ENCODE measurements at regions not wholly inside any gene's neighbourhood (a gene's known extent, or its start where the extent isn't known, plus 50 kb on each side); places are given as distances from the start of the nearest gene placed in this dataset.

DNA sequence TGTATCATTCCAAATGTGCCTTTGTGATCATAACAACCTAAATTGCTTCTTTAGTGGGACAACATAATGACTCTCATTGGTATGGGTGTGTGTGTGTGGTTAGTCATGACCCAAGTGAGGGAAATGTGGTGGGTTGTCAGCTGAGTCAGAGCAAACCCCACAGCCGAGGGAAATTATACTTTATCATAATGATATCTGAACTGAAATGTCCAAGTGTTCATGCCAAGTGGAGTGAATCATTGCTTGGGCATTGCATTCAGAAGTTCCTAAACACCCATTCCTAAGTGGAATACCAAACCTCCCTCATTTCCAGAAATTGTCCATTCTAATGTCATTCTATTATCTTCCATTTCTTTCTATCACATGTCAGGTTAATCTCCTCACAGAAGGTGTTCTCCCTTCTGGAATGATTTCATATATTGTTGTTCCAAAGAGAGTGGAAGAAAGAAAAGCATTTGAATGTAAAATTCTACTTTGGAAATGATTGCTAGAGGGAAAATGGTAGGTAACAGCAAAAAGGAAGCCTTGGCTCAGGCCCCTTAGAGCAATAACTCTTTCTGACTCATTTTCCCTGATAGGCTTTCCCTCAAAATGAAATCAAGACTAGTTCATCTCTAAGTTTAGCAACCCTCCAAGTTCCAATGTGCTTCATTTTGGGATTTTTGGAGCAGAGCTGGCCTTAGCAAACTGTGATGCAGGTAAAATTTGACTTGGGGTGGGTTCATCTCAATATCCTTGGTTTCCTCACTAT is 230.7 kb upstream of the KCNIP4 start:
- CTCF ChIA-PET: no interaction called here
- intact Hi-C loops (cut with micrococcal nuclease) (no loop called here), dilution Hi-C loops (cut with MboI; ENCODE audit: extremely low pct_ligation_motif_present, low sequenced_read_pairs) (no loop called here)
- Histone ChIP-seq H4K20me1 (replicated peaks; ENCODE audit: control insufficient read depth, extremely low read depth, insufficient read depth, low read length) (no peaks in the 10 kb centered on the region), H3K36me3 (ENCODE audit: control insufficient read depth in 2 of 2, extremely low read depth in 1 of 2, insufficient read depth in 2 of 2, low read length in 2 of 2) (no peaks in the 10 kb centered on the region), H3K27ac (ENCODE audit: insufficient read depth, low read depth, low read length) (no peak overlapping the region), H3K9me3 (replicated peaks; ENCODE audit: control insufficient read depth, insufficient read depth, low read length) (no peaks in the 10 kb centered on the region), H3K27me3 (ENCODE audit: control insufficient read depth in 2 of 2, insufficient read depth in 2 of 2, low read length in 2 of 2) (no peaks in the 10 kb centered on the region), H3K4me1 (ENCODE audit: control insufficient read depth, extremely low read depth, insufficient read depth, low read length) (no peaks in the 10 kb centered on the region), H3K4me3 (replicated peaks in 1 of 3; ENCODE audit: insufficient read depth in 1 of 3, low read depth in 1 of 3, low read length in 3 of 3) (no peak overlapping the region), H2AFZ (ENCODE audit: low read depth, low read length) (no peak overlapping the region), H3K4me2 (ENCODE audit: insufficient read depth, low read length) (no peak overlapping the region), H3K9me1 (replicated peaks; ENCODE audit: control insufficient read depth, extremely low read depth, insufficient read depth, low read length) (no peaks in the 10 kb centered on the region), H3K9ac (replicated peaks; ENCODE audit: extremely low read depth, insufficient read depth, low read length) (no peak overlapping the region), H3K79me2 (ENCODE audit: control insufficient read depth, insufficient read depth, low read length) (no peaks in the 10 kb centered on the region)
- POLR2A ChIA-PET: no interaction called here
- DNase-seq (ENCODE audit: low read depth, low spot score) (peak; percentile 6), FAIRE-seq (no peak)
- no TSS peak for BruUV-seq (replicated peaks)
- peak; percentile 40 for TF ChIP-seq GATA2 (IDR thresholded peaks at IDR 0.05; ENCODE audit: insufficient read depth, insufficient read length, low read depth, low read length)
- peak; percentile 86 for TF ChIP-seq FOS (IDR thresholded peaks at IDR 0.05; ENCODE audit: borderline replicate concordance, insufficient read depth, low read length)
- TF ChIP-seq, protein P1, sequence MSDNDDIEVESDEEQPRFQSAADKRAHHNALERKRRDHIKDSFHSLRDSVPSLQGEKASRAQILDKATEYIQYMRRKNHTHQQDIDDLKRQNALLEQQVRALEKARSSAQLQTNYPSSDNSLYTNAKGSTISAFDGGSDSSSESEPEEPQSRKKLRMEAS (IDR thresholded peaks at IDR 0.05; ENCODE audit: insufficient read depth, insufficient read length): no peak

DNA sequence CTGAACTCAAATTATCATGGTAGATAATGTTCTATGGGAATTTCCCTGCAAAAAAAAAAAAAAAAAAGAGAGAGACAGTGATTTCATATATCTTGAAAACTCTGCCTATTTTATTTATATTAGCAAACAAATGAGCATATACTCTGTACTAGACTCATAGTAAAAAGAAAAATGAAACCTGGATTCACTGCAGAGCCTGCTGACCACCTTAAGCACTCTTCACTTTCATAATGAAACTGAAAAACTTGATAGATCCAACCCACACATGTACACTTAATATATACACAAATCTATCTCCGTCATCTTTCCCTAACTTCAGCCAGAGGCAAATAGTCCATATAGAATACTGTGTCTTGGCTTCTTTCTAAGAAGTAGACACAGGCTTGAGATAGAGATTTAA is 226.1 kb upstream of the KCNIP4 start:
- dilution Hi-C loops (cut with MboI; ENCODE audit: extremely low pct_ligation_motif_present, low sequenced_read_pairs) (no loop called here), intact Hi-C loops (cut with micrococcal nuclease) (no loop called here)
- Histone ChIP-seq H3K27ac (ENCODE audit: insufficient read depth, low read depth, low read length) (no peak overlapping the region), H4K20me1 (replicated peaks; ENCODE audit: control insufficient read depth, extremely low read depth, insufficient read depth, low read length) (no peaks in the 10 kb centered on the region), H3K4me1 (ENCODE audit: control insufficient read depth, extremely low read depth, insufficient read depth, low read length) (no peaks in the 10 kb centered on the region), H3K79me2 (ENCODE audit: control insufficient read depth, insufficient read depth, low read length) (no peaks in the 10 kb centered on the region), H3K36me3 (ENCODE audit: control insufficient read depth in 2 of 2, extremely low read depth in 1 of 2, insufficient read depth in 2 of 2, low read length in 2 of 2) (no peaks in the 10 kb centered on the region), H3K27me3 (ENCODE audit: control insufficient read depth in 2 of 2, insufficient read depth in 2 of 2, low read length in 2 of 2) (no peaks in the 10 kb centered on the region), H3K4me3 (replicated peaks in 1 of 3; ENCODE audit: insufficient read depth in 1 of 3, low read depth in 1 of 3, low read length in 3 of 3) (no peak overlapping the region), H3K4me2 (ENCODE audit: insufficient read depth, low read length) (no peak overlapping the region), H3K9me1 (replicated peaks; ENCODE audit: control insufficient read depth, extremely low read depth, insufficient read depth, low read length) (no peaks in the 10 kb centered on the region), H3K9ac (replicated peaks; ENCODE audit: extremely low read depth, insufficient read depth, low read length) (no peak overlapping the region), H3K9me3 (replicated peaks; ENCODE audit: control insufficient read depth, insufficient read depth, low read length) (no peaks in the 10 kb centered on the region), H2AFZ (ENCODE audit: low read depth, low read length) (no peak overlapping the region)
- FAIRE-seq (no peak), DNase-seq (ENCODE audit: low read depth, low spot score) (no peak)
- ChIA-PET CTCF (no interaction called here), POLR2A (no interaction called here)
- BruUV-seq (replicated peaks): no TSS peak
- TF ChIP-seq EZH2 (IDR thresholded peaks at IDR 0.05; ENCODE audit: borderline replicate concordance, low read depth, low read length, severe bottlenecking): no peak
- TF ChIP-seq FOS (IDR thresholded peaks at IDR 0.05; ENCODE audit: borderline replicate concordance, insufficient read depth, low read length): no peak
- TF ChIP-seq MYC (IDR thresholded peaks at IDR 0.05; ENCODE audit: low read depth, low read length): no peak
- TF ChIP-seq JUN (IDR thresholded peaks at IDR 0.05; ENCODE audit: borderline replicate concordance, insufficient read depth, insufficient read length, low read depth): no peak
- no peak for TF ChIP-seq POLR2AphosphoS5 (IDR thresholded peaks at IDR 0.05; ENCODE audit: insufficient read depth, low read depth, low read length)
- no peak for TF ChIP-seq POLR2A (IDR thresholded peaks at IDR 0.05; ENCODE audit: low read depth, low read length)
- no peak for TF ChIP-seq GATA2 (IDR thresholded peaks at IDR 0.05; ENCODE audit: insufficient read depth, insufficient read length, low read depth, low read length)
- TF ChIP-seq, protein P1 (IDR thresholded peaks at IDR 0.05; ENCODE audit: insufficient read depth, insufficient read length): no peak
- TF ChIP-seq, protein P2, sequence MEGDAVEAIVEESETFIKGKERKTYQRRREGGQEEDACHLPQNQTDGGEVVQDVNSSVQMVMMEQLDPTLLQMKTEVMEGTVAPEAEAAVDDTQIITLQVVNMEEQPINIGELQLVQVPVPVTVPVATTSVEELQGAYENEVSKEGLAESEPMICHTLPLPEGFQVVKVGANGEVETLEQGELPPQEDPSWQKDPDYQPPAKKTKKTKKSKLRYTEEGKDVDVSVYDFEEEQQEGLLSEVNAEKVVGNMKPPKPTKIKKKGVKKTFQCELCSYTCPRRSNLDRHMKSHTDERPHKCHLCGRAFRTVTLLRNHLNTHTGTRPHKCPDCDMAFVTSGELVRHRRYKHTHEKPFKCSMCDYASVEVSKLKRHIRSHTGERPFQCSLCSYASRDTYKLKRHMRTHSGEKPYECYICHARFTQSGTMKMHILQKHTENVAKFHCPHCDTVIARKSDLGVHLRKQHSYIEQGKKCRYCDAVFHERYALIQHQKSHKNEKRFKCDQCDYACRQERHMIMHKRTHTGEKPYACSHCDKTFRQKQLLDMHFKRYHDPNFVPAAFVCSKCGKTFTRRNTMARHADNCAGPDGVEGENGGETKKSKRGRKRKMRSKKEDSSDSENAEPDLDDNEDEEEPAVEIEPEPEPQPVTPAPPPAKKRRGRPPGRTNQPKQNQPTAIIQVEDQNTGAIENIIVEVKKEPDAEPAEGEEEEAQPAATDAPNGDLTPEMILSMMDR (IDR thresholded peaks at IDR 0.05; ENCODE audit: extremely low read depth in 1 of 2, insufficient read depth in 1 of 2, low read depth in 1 of 2, low read length in 2 of 2): no peak

Data from endothelial cell of umbilical vein (primary cell).